ENCODE measurements at regions not wholly inside any gene's neighbourhood (a gene's known extent, or its start where the extent isn't known, plus 50 kb on each side); places are given as distances from the start of the nearest gene placed in this dataset.

DNA sequence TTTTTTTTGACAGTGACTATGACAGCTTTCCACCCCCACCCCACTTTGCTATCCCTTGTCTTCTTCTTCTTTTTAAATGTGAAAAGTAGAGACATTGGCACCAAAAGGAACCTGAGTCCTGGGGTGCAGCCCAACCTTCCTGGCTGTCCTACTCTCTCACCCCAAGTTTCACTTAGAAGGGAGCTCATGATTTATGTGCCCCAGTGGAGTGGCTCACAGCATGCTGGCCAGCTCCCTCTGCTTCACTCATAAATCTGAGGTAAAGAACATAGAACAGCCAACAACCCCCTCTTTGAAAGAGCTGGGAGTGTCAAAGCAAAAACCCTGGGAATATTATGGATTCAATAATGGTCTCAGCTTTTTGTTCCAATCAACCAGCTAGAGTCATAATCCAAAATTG, 196.3 kb upstream of the DAPK1 start:
- Histone ChIP-seq H3K4me1 (ENCODE audit: control insufficient read depth, low read depth, low read length) (no peaks in the 10 kb centered on the region), H3K9me3 (ENCODE audit: control insufficient read depth, low read depth, low read length) (no peaks in the 10 kb centered on the region), H3K27ac (ENCODE audit: low read length) (no peak overlapping the region), H3K9ac (ENCODE audit: low read length) (no peak overlapping the region), H3K36me3 (ENCODE audit: control insufficient read depth, low read depth, low read length) (no peaks in the 10 kb centered on the region), H3K4me3 (ENCODE audit: low read length) (no peak overlapping the region), H3K27me3 (ENCODE audit: control insufficient read depth, insufficient read depth, low read length) (no peaks in the 10 kb centered on the region)

- Histone ChIP-seq H3K27ac (ENCODE audit: low read length) (no peak overlapping the region), H3K36me3 (ENCODE audit: control insufficient read depth, low read depth, low read length) (no peaks in the 10 kb centered on the region), H3K9ac (ENCODE audit: low read length) (no peak overlapping the region), H3K4me1 (ENCODE audit: control insufficient read depth, low read depth, low read length) (no peaks in the 10 kb centered on the region), H3K27me3 (ENCODE audit: control insufficient read depth, insufficient read depth, low read length) (no peaks in the 10 kb centered on the region), H3K9me3 (ENCODE audit: control insufficient read depth, low read depth, low read length) (no peaks in the 10 kb centered on the region), H3K4me3 (ENCODE audit: low read length) (no peak overlapping the region)
These were observed 192.5 kb upstream of the DAPK1 start for GRCh38 chr9:87305151-87305550.

GRCh38 chr9:87306006-87306405, 191.7 kb upstream of the DAPK1 start:
- no peak overlapping the region for H3K4me3 ChIP-seq (ENCODE audit: low read length)
- no peaks in the 10 kb centered on the region for H3K9me3 ChIP-seq (ENCODE audit: control insufficient read depth, low read depth, low read length)
- H3K4me1 ChIP-seq (ENCODE audit: control insufficient read depth, low read depth, low read length), result no peaks in the 10 kb centered on the region
- H3K27me3 ChIP-seq (ENCODE audit: control insufficient read depth, insufficient read depth, low read length), result no peaks in the 10 kb centered on the region
- no peaks in the 10 kb centered on the region for H3K36me3 ChIP-seq (ENCODE audit: control insufficient read depth, low read depth, low read length)
- no peak overlapping the region for H3K27ac ChIP-seq (ENCODE audit: low read length)
- no peak overlapping the region for H3K9ac ChIP-seq (ENCODE audit: low read length)

DNA sequence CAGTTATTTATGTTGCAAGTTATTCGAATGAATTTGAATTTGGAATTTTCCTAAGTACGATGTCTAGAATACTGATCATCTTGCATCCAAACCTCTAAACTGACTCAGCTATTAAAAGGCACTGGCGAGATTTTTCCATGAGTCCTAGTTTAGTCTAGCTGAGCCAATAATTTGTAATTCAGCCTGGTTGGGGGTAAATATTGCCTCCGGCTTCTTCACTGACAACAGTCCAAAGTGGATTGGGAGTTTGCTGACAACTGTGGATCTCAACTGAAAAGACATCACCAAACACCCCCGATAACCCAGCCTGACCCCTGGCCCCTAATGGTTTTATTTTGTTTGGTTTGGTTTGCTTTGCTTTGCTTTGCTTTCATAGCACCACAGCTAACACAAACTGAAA, 189.8 kb upstream of the DAPK1 start:
- Histone ChIP-seq H3K4me3 (ENCODE audit: low read length) (no peak overlapping the region), H3K27ac (ENCODE audit: low read length) (no peak overlapping the region), H3K9ac (ENCODE audit: low read length) (no peak overlapping the region), H3K9me3 (ENCODE audit: control insufficient read depth, low read depth, low read length) (no peaks in the 10 kb centered on the region), H3K27me3 (ENCODE audit: control insufficient read depth, insufficient read depth, low read length) (no peaks in the 10 kb centered on the region), H3K36me3 (ENCODE audit: control insufficient read depth, low read depth, low read length) (no peaks in the 10 kb centered on the region), H3K4me1 (ENCODE audit: control insufficient read depth, low read depth, low read length) (no peaks in the 10 kb centered on the region)

GRCh38 chr9:87309236-87309635, 188.4 kb upstream of the DAPK1 start:
- H3K36me3 ChIP-seq (ENCODE audit: control insufficient read depth, low read depth, low read length), result no peaks in the 10 kb centered on the region
- no peaks in the 10 kb centered on the region for H3K27me3 ChIP-seq (ENCODE audit: control insufficient read depth, insufficient read depth, low read length)
- no peaks in the 10 kb centered on the region for H3K4me1 ChIP-seq (ENCODE audit: control insufficient read depth, low read depth, low read length)
- no peak overlapping the region for H3K9ac ChIP-seq (ENCODE audit: low read length)
- no peaks in the 10 kb centered on the region for H3K9me3 ChIP-seq (ENCODE audit: control insufficient read depth, low read depth, low read length)
- no peak overlapping the region for H3K27ac ChIP-seq (ENCODE audit: low read length)
- no peak overlapping the region for H3K4me3 ChIP-seq (ENCODE audit: low read length)

DNA sequence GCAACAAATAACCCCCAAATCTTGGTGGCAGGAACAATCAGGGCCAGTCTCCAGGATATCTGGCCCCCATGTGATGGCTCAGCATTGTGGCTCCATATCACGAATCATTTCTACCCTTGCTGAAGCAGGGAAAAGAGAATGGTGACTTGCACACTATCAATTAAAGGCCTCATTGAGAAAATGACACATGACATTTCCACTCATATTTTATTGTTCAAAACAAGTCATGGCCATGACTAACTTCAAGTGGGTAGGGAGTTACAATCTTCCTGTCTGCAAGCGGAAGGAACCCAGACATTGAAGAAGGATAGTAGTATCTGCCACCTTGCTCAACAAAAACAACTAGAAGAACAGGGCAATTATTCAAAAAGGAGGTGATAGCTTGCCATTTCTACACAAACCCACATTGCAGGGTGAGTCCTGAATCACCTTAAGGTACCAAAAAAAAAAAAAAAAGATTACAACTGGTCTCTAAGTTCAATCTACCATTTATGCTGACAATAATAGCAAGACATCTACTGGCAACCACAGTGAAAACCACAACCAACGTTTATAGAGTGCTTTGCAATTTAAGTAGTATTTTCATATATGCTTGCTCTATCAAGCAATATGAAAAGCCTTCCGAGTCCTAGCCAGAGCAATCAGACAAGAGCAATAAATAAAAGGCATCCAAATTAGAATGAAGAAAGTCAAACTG, 186.7 kb upstream of the DAPK1 start:
- H3K27me3 ChIP-seq (ENCODE audit: control insufficient read depth, insufficient read depth, low read length), result no peaks in the 10 kb centered on the region
- no peak overlapping the region for H3K4me3 ChIP-seq (ENCODE audit: low read length)
- no peaks in the 10 kb centered on the region for H3K4me1 ChIP-seq (ENCODE audit: control insufficient read depth, low read depth, low read length)
- H3K9ac ChIP-seq (ENCODE audit: low read length), result no peak overlapping the region
- no peaks in the 10 kb centered on the region for H3K36me3 ChIP-seq (ENCODE audit: control insufficient read depth, low read depth, low read length)
- no peak overlapping the region for H3K27ac ChIP-seq (ENCODE audit: low read length)
- no peaks in the 10 kb centered on the region for H3K9me3 ChIP-seq (ENCODE audit: control insufficient read depth, low read depth, low read length)

DNA sequence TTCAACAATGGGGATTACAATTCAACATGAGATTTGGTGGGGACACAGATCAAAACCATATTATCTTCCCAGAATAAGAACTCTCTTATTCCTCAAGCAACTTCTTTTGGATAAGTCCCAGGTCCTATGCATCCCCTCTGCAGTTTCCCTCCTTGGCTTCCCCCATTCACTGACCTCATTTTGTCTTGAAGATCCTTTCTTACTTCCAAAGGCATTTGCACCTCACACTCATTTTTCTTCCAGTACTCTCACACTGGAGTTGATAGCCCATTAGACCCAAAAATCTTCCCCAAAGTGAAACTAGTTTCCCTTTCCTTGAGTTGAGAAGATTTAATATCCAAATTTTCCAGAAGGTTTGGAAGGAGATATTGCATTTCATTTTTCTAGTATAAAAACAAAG, 178.0 kb upstream of the DAPK1 start:
- Histone ChIP-seq H3K9ac (ENCODE audit: low read length) (no peak overlapping the region), H3K4me1 (ENCODE audit: control insufficient read depth, low read depth, low read length) (no peaks in the 10 kb centered on the region), H3K27ac (ENCODE audit: low read length) (no peak overlapping the region), H3K36me3 (ENCODE audit: control insufficient read depth, low read depth, low read length) (no peaks in the 10 kb centered on the region), H3K9me3 (ENCODE audit: control insufficient read depth, low read depth, low read length) (no peaks in the 10 kb centered on the region), H3K4me3 (ENCODE audit: low read length) (no peak overlapping the region), H3K27me3 (ENCODE audit: control insufficient read depth, insufficient read depth, low read length) (no peaks in the 10 kb centered on the region)

DNA sequence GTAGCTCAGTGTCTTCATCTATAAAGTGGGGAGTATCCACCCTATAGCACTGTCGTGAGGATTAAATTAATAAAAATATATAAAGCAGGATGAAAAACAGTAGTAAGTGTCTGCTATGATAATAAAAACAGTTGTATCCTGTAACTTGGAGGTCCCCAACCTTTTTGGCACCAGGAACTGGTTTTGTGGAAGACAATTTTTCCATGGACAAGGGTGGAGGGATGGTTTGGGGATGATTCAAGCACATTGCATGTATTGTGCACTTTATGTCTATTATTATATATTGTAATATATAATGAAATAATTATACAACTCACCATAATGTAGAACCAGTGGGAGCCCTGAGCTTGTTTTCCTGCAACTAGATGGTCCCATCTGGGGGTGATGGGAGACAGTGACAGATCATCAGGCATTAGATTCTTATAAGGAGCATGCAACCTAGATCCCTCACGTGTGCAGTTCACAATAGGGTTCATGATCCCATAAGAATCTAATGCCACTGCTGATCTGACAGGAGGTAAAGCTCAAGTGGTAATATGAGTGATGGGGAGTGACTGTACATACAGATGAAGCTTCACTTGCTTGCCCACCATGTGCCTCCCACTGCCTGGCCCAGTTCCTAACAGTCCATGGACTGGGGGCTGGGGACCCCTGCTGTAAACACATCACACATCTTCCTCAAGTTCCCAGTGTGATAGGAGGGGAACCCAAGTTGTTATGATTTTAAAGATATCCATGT, 177.4 kb upstream of the DAPK1 start:
- no peaks in the 10 kb centered on the region for H3K36me3 ChIP-seq (ENCODE audit: control insufficient read depth, low read depth, low read length)
- H3K27me3 ChIP-seq (ENCODE audit: control insufficient read depth, insufficient read depth, low read length), result no peaks in the 10 kb centered on the region
- no peak overlapping the region for H3K4me3 ChIP-seq (ENCODE audit: low read length)
- no peaks in the 10 kb centered on the region for H3K9me3 ChIP-seq (ENCODE audit: control insufficient read depth, low read depth, low read length)
- no peaks in the 10 kb centered on the region for H3K4me1 ChIP-seq (ENCODE audit: control insufficient read depth, low read depth, low read length)
- no peak overlapping the region for H3K27ac ChIP-seq (ENCODE audit: low read length)
- no peak overlapping the region for H3K9ac ChIP-seq (ENCODE audit: low read length)

DNA sequence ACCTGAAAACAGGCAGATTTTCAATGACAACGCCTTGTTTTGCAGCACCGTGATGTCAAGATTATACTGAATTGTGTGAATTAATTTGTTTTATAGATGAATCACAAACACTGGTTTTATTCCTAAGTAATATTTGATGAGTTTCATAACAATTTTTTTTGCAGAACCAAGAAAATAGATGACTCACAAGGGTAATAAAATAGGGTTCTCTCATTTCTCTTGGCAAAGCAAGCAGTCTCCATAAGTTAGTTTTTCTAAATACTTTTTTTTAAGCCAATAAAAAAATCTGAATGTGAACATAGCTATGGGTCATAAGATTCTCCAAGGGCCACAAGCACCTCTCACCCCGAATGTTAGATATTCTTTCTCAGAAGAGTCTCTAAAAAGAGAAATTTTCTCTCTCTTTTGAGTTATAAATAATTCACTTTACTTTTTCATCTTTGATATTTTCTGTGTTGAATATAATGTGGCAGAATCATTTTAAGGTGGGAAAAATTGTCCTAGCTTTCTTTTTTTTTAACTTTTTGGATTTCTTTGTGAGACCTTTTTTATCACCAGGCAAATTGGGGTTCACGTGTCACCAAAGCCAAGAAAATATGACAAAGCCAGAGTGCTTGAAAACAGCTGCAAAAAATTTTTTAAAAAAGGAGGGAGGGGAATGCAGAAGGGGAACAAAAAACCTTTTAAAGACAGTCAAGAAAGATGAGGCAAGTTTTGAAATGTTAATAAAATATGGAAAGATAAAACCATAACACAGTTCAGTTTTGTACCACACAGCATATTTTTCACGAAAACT, 174.6 kb upstream of the DAPK1 start:
- Histone ChIP-seq H3K36me3 (ENCODE audit: control insufficient read depth, low read depth, low read length) (no peaks in the 10 kb centered on the region), H3K27me3 (ENCODE audit: control insufficient read depth, insufficient read depth, low read length) (no peaks in the 10 kb centered on the region), H3K4me3 (ENCODE audit: low read length) (no peak overlapping the region), H3K4me1 (ENCODE audit: control insufficient read depth, low read depth, low read length) (no peaks in the 10 kb centered on the region), H3K27ac (ENCODE audit: low read length) (no peak overlapping the region), H3K9ac (ENCODE audit: low read length) (no peak overlapping the region), H3K9me3 (ENCODE audit: control insufficient read depth, low read depth, low read length) (no peaks in the 10 kb centered on the region)

DNA sequence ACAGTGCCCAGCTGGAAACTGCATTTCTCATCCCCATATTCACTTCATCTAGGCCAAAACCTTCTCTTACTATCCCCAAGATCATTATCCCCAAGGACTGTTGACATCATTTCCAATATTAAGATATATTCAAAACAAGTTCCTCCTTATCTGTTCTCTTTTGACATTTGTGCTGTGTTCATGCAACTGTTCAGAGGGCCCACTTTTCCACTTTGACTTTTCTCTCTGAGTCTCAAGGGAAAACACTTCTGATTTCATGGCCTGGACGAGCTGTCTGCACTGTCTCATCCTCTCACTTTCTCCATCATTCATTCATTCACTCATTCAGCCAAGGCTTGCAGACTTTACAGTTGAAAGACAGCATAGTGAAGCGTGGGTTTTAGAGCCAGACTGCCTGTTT, 173.7 kb upstream of the DAPK1 start:
- no peak overlapping the region for H3K27ac ChIP-seq (ENCODE audit: low read length)
- no peak overlapping the region for H3K9ac ChIP-seq (ENCODE audit: low read length)
- no peaks in the 10 kb centered on the region for H3K36me3 ChIP-seq (ENCODE audit: control insufficient read depth, low read depth, low read length)
- no peak overlapping the region for H3K4me3 ChIP-seq (ENCODE audit: low read length)
- no peaks in the 10 kb centered on the region for H3K9me3 ChIP-seq (ENCODE audit: control insufficient read depth, low read depth, low read length)
- no peaks in the 10 kb centered on the region for H3K27me3 ChIP-seq (ENCODE audit: control insufficient read depth, insufficient read depth, low read length)
- H3K4me1 ChIP-seq (ENCODE audit: control insufficient read depth, low read depth, low read length), result no peaks in the 10 kb centered on the region

GRCh38 chr9:87324613-87325194, 173.0 kb upstream of the DAPK1 start:
- H3K27ac ChIP-seq (ENCODE audit: low read length), result no peak overlapping the region
- H3K9me3 ChIP-seq (ENCODE audit: control insufficient read depth, low read depth, low read length), result no peaks in the 10 kb centered on the region
- no peaks in the 10 kb centered on the region for H3K4me1 ChIP-seq (ENCODE audit: control insufficient read depth, low read depth, low read length)
- no peaks in the 10 kb centered on the region for H3K36me3 ChIP-seq (ENCODE audit: control insufficient read depth, low read depth, low read length)
- no peak overlapping the region for H3K4me3 ChIP-seq (ENCODE audit: low read length)
- H3K9ac ChIP-seq (ENCODE audit: low read length), result no peak overlapping the region
- H3K27me3 ChIP-seq (ENCODE audit: control insufficient read depth, insufficient read depth, low read length), result no peaks in the 10 kb centered on the region
